A673 (cell line): ENCODE measurements at regions not wholly inside any gene's neighbourhood (a gene's known extent, or its start where the extent isn't known, plus 50 kb on each side); places are given as distances from the start of the nearest gene placed in this dataset.

Experiments used
- BruUV-seq: library from RNA; stranded (reverse); fragments of 400-500 nt; replicated peaks from 2 replicates; lab custom pipeline; 2021; lab: Mats Ljungman, UMichigan
- CTCF ChIA-PET: fragments of 300-600 bp; sonication (Branson Sonifier 250); formaldehyde crosslinking; loops from one replicate; lab custom pipeline; 2022; ENCODE audit warnings: antibody characterized with exemption; lab: Charles Lee
- POLR2A ChIA-PET: fragments of 300-600 bp; sonication (Branson Sonifier 250); formaldehyde crosslinking; loops from one replicate; lab custom pipeline; 2022; ENCODE audit warnings: antibody characterized with exemption; ENCODE audit not compliant: low non-redundant PET; lab: Charles Lee
- DNase-seq: peaks from one replicate; pipeline ENCODE4 v3.0.0-alpha.2; 2015; ENCODE audit warnings: low spot score
- H3K27ac ChIP-seq: fragments of 200-600 bp; sonication (generic); 2 replicates; pipeline ENCODE4 v1.5.1; 2016; ENCODE audit warnings: mixed run types, low read depth, mild to moderate bottlenecking, mixed read lengths, antibody characterized with exemption, low read length; ENCODE audit not compliant: poor library complexity, severe bottlenecking
- H3K27me3 ChIP-seq: fragments of 200-600 bp; sonication (generic); replicated peaks from 2 replicates; pipeline ENCODE4 v1.6.1; 2017; ENCODE audit warnings: mixed run types, low read depth, mild to moderate bottlenecking, mixed read lengths, antibody characterized with exemption, low read length; ENCODE audit not compliant: insufficient read depth, poor library complexity
- H3K36me3 ChIP-seq: fragments of 200-600 bp; sonication (generic); 2 replicates; pipeline ENCODE4 v1.6.1; 2016; ENCODE audit warnings: mixed run types, mild to moderate bottlenecking, mixed read lengths, antibody characterized with exemption, low read length; ENCODE audit not compliant: insufficient read depth, poor library complexity, severe bottlenecking
- H3K4me1 ChIP-seq: fragments of 200-600 bp; sonication (generic); 2 replicates; pipeline ENCODE4 v1.6.1; 2017; ENCODE audit warnings: mixed run types, mild to moderate bottlenecking, mixed read lengths, antibody characterized with exemption, low read length; ENCODE audit not compliant: insufficient read depth, poor library complexity, severe bottlenecking
- H3K4me3 ChIP-seq: fragments of 200-600 bp; sonication (generic); 2 replicates; pipeline ENCODE4 v1.5.1; 2016; ENCODE audit warnings: low read depth, mixed run types, mild to moderate bottlenecking, mixed read lengths, low read length; ENCODE audit not compliant: poor library complexity, severe bottlenecking
- H3K9me3 ChIP-seq: fragments of 200-600 bp; sonication (generic); 2 replicates; pipeline ENCODE4 v1.6.1; 2016; ENCODE audit warnings: mixed run types, low read depth, mild to moderate bottlenecking, mixed read lengths, antibody characterized with exemption, low read length; ENCODE audit not compliant: poor library complexity, severe bottlenecking
- EZH2 ChIP-seq: fragments of 200-600 bp; sonication (generic); IDR thresholded peaks from 2 replicates; pipeline ENCODE4 v1.6.1; 2017; ENCODE audit warnings: borderline replicate concordance, low read depth, mild to moderate bottlenecking, mixed read lengths, antibody characterized with exemption, low read length; ENCODE audit not compliant: poor library complexity, severe bottlenecking
- intact Hi-C: fragments of 100-400 bp; cut with micrococcal nuclease; formaldehyde crosslinking; loops from one replicate; pipeline ENCODE4 v1.10.0; 2022; ENCODE audit not compliant: unreplicated experiment
- TF ChIP-seq, protein P1 (sequence below): fragments of 300-800, 200-600 bp; sonication (generic); conservative IDR thresholded peaks from 2 replicates; pipeline ENCODE4 v1.5.1; 2017; ENCODE audit warnings: low read depth, mild to moderate bottlenecking, antibody characterized with exemption, low read length, moderate library complexity, mixed read lengths

DNA sequence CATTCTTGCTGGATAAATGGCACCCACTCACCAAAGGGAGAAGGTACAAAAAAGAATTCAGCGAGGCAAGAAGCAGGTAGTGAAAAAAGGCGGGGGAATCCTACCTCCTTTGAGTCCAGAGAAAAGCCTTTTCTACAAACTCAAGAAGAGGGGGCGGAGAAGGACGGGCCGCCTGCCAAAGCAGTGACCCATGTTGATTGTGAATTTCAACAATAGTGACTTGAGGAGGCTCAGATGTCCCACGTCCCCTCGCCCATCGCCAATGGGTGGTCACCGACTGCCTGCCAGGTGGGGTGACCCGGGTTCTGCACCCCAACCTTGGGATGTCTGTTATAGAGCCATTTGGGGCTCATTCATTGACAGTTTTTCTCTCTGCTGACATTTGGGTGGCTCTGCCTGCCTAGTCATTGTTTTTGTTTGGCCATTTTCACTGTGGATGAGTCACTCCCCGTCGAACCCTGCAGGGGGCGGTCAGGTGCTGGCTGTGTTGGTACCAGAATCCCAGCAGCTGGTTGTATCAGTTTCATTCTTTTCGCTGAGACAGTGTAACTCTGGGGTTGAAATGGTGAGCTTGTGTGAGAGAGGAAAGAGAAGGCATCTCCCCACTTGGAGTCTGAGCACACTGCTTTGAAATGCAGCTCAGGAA is 163.4 kb upstream of the NCAM1 start:
- intact Hi-C loops: loop anchor here (2.0 to 5.0 kb wide), 4 partner anchors 317 to 505 kb away; no protein-coding TSS in a partner anchor
- CTCF ChIA-PET: interaction anchor here (0.5 to 1.4 kb wide), 6 partner anchors 13 to 492 kb away, joined by 3 to 6 read pairs (median 4); no protein-coding TSS in a partner anchor
- Histone ChIP-seq H3K27ac (no peak overlapping the region), H3K9me3 (no peaks in the 10 kb centered on the region), H3K36me3 (no peaks in the 10 kb centered on the region), H3K27me3 (no peaks in the 10 kb centered on the region), H3K4me1 (no peaks in the 10 kb centered on the region), H3K4me3 (no peak overlapping the region)
- POLR2A ChIA-PET: no interaction called here
- BruUV-seq: no TSS peak
- DNase-seq: peak; percentile 80
- no peak for TF ChIP-seq EZH2
- TF ChIP-seq, protein P1, sequence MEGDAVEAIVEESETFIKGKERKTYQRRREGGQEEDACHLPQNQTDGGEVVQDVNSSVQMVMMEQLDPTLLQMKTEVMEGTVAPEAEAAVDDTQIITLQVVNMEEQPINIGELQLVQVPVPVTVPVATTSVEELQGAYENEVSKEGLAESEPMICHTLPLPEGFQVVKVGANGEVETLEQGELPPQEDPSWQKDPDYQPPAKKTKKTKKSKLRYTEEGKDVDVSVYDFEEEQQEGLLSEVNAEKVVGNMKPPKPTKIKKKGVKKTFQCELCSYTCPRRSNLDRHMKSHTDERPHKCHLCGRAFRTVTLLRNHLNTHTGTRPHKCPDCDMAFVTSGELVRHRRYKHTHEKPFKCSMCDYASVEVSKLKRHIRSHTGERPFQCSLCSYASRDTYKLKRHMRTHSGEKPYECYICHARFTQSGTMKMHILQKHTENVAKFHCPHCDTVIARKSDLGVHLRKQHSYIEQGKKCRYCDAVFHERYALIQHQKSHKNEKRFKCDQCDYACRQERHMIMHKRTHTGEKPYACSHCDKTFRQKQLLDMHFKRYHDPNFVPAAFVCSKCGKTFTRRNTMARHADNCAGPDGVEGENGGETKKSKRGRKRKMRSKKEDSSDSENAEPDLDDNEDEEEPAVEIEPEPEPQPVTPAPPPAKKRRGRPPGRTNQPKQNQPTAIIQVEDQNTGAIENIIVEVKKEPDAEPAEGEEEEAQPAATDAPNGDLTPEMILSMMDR: peak; percentile 85

- H3K4me1 ChIP-seq: peaks cover 2% of the 10 kb centered on the region
- CTCF ChIA-PET: interaction anchor here (1.0 kb wide), 1 partner anchor 489 kb away, joined by 3 read pairs; no protein-coding TSS in a partner anchor
- no peaks in the 10 kb centered on the region for H3K36me3 ChIP-seq
- POLR2A ChIA-PET: no interaction called here
- intact Hi-C loops: no loop called here
- no peaks in the 10 kb centered on the region for H3K27me3 ChIP-seq
- DNase-seq: no peak
- no TSS peak for BruUV-seq
- TF ChIP-seq, protein P1: no peak
- no peak for TF ChIP-seq EZH2
- H3K27ac ChIP-seq: no peak overlapping the region
- no peak overlapping the region for H3K4me3 ChIP-seq
- H3K9me3 ChIP-seq: no peaks in the 10 kb centered on the region
Measured at GRCh38 chr11:112801025-112801816, 160.0 kb upstream of the NCAM1 start.

GRCh38 chr11:112801817-112802088 is 159.5 kb upstream of the NCAM1 start:
- DNase-seq: no peak
- intact Hi-C loops: no loop called here
- CTCF ChIA-PET: interaction anchor here (1.0 kb wide), 1 partner anchor 488 kb away, joined by 3 read pairs; no protein-coding TSS in a partner anchor
- no peaks in the 10 kb centered on the region for H3K9me3 ChIP-seq
- H3K27me3 ChIP-seq: no peaks in the 10 kb centered on the region
- H3K27ac ChIP-seq: no peak overlapping the region
- H3K4me1 ChIP-seq: peaks cover 7% of the 10 kb centered on the region
- POLR2A ChIA-PET: no interaction called here
- BruUV-seq: no TSS peak
- no peaks in the 10 kb centered on the region for H3K36me3 ChIP-seq
- no peak overlapping the region for H3K4me3 ChIP-seq
- TF ChIP-seq, protein P1: no peak
- no peak for TF ChIP-seq EZH2
